Inflammatory macrophage treated with lipopolysaccharide for 4 hours (primary cell): ENCODE measurements at regions not wholly inside any gene's neighbourhood (a gene's known extent, or its start where the extent isn't known, plus 50 kb on each side); places are given as distances from the start of the nearest gene placed in this dataset.

Experiments
- DNase-seq: peaks from one replicate; pipeline ENCODE4 v3.0.0-alpha.2; 2020

DNA sequence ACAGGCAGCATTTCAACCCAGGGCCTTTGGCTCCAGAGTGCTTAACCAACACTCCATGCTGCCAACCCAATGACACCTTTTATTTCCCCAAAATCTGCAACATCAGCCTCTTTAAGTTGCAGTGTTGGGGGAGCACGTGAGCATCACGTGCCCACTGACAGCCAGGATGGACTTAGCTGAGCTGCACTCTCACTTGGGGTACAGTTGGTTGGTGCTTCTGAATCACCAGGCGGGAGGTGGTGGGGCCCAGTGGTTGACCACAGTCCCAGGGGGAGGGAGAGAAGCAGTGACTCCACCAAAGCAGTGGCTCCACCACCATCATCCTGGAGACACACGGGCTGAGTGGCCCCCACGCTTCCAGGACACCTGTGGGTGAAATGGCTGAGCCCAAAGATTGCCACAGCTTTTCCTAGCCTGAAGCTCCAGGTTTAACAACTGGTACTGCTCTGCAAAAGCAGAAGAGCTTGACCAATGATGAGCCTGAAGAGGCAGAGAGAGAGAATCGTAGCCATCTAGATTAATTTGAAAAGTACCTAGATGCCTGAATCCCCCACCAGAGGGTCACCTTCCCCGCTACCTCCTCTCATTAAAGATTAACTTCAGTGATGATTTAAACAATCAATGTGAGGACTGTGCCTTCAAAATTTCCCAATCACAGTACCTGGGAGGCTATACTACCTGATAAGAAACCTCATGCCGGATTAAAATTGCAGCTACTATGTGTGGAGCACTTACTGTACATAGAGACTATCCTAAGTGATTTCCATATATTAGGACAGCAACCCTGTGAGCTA is 193.8 kb downstream of the FOXO1 start:
- no peak for DNase-seq

DNA sequence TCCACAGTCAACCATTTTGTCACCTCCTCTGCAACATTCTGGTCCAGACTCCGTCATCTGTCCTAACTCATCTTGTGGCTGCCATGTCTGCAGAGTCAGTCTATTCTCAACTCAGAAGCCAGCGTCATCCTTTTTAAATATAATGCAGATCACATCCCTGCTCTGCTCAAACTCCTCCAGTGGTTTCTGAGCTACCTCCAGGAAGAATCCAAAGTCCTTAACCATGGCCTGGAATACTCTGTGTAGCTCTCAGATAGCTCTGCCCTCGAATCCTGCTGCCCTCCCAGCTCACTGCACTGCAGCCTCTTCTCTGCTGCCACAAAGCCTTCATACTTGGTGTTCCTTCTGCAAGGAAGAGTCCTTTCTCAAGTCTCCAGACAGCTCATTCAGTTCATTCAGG is 190.8 kb downstream of the FOXO1 start:
- DNase-seq: no peak

DNA sequence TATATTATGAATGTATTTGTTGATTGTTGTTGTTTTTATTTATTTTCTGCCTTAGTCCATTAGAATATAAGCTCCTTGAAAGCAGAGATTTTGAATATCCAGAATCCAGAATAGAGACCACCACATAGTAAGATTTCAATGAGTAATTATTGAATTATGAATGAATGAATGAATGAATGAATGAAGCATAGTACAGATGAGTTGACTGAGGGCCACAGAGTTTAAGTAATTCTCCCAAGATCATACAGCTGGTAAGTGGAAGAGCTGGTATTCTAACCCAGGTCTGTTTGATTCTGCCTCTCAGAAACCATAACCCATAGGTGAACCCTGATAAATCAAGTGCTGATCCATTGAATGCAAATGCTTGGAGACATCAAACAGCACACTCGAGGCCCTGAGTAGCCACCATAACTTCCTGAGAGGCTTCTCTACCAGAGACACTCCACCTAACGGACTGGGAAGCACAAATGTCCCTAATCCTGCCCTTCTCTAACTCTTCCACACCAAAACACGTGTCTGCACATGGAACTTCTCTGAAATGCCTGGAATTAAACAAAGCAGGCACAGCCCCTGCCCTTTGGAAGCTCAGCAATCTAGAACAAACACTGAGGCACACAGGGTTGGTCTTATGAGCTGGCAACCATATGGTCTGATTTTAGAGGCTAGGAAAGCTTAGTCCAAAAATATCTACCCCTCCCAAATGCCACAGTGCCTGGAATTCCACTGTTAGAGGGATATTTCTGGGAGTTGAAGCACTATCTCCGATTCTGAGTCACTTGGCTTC is 190.1 kb downstream of the FOXO1 start:
- DNase-seq: no peak

DNA sequence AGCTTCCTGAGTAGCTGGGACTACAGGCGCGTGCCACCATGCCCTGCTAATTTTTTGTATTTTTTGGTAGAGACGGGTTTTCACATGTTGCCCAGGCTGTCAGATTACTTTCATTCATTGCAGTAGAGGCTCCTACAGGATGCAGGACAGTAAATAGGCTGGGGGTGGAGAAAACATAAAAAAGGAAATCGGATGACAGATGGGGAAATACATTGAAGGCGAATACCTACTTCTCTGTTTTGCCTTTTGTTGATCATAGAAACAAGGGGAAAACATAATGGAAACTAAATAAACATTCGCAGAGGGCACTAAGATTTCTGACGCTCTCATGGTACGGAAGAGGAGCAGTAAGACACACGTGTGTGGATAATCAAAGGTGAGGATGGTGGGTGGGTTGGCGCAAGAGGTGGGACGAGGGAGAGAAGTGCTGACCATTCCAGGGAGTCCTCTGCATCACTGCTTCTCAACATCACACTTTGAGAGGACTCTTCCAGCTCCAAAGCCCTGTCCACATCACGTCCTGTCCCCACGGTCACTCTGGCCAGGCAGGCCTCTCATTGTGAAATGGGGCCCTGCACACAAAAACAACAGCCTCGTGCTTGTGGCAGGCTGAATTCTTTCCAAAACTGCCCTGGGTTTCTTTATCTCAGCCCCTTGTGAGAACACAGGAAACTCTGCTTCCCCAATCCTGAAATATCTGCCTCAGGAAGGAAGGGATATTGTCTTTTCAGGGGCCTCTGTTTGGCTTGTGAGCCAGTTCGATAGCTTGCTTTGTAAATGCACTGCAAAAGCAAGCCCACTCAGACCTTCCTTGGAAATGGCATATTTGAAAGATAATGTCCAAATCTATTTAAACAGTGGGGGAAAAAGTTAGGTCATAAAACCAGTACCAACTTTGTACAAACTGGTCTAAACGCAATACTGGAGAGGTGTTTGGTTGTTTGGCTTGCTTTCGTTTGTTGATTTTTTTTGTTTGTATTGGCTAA is 188.5 kb downstream of the FOXO1 start:
- DNase-seq: peak; percentile 69

DNA sequence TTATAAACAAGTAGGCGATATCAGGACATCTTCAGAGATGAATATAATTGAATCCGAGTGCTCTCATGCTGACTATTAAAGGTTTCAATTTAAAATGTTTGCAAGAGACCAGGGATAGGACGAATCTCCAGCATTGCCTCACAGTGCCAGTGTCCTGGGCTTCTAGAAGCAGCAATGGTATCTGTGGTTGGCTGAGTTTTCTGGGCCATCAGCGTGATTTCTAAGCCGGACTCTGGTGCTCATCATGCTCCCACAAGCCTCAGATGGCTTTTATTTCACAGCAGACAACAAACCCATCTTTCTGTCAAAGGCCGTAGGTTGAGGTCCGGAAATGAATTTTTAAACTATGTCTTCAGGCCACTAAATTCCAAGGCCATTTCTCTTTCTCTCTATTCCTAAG is 187.7 kb downstream of the FOXO1 start:
- DNase-seq: no peak

DNA sequence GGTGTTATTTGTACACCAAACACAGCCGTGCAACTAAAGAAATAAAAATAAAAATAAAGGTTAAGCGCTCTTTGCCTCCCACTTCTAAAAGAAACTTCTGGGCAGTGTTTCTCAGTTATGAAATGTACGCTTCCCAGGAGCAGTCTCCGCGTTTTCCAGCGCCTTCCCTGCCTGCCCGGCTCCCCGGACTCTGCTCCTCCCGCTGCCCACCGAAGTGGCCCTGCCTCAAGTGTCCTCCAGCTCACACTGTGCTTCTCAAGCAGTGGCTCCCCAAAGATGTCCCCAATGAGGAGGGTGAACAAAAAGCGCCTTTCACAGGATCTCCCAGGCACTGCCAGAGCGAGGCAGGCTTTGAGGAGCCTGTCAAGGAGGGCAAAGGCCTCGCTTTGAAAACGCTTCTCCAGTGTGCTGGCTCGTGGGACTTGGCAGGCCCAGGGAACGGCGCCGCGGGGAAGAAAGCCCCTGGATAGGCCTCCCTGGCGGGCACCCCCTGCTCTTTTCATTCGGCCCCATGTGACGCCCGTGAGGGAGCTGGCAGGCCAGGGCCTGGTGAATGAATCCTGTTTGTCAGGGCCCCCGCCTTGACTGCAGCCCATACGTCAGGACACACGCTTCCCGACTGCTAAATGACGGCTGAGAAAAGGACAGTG is 187.1 kb downstream of the FOXO1 start:
- no peak for DNase-seq

DNA sequence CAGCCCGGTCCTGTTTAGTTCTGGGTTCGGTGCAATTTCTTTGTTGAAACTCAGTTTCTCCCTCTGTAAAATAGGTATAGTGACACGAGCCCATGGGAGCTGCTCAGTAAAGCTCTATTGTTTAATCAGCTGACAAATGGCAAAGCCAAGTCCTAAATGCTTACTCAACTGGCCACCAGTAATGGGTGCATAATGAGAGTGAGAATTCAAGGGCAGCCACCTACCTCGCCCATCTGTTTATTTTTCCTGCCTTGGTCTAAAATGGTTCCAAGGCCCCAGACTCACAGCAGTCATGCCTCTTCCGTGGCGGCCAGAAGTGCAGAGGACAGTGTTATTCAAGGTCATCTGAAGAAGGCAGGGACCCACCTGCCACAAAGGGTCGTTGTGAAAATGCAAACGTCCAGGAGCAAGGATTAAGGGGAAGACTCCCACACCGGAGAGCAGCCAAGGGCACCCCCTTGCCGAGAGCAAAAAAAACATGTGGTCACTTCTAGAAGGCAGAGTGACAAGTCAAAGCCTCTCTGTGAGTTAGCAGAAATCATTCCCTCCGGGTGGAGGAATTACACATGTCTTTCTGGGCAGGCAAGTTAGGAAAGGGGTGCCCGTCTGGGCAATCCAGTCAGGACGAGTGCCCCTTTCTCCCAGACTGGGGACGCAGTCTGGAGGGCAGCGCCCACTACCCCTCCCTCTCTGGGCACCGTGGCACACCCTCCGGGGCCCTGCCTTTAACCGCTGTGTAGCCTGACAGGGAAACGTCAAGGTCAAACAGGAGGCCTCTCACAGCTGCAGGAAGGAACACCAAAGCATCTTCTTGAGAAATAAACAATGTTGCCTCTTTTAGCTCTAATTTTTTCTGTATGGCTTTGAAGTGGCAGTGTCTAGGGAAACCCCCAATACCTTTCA is 186.2 kb downstream of the FOXO1 start:
- no peak for DNase-seq

DNA sequence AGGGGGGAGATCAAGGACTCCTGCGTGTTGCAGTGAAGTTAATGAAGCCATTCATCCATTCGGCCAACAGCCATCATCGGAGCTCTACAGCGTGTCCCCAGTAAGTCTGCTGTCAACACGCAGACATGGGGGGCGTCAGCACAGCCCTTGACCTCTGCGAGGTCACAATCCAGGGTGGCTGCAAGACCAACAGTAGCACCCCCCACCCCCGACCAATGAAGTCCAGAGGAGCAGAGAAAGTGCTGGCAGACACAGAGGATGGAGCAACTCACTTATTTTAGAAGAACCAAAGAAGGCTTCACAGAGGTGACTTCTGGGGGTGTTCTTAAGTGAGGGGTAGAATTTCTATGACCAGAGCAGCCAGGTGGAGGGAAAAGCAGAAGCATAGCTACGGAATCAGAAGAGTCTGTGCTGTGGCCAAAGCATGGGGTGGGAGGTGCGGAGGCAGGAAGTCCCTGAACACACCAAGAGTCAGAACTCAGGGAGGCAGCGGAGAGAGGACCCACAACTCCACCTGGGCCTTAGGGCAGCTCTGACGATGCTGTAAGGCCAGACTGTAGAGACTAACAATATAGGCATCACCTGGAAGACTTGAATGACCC is 185.4 kb downstream of the FOXO1 start:
- DNase-seq: no peak

DNA sequence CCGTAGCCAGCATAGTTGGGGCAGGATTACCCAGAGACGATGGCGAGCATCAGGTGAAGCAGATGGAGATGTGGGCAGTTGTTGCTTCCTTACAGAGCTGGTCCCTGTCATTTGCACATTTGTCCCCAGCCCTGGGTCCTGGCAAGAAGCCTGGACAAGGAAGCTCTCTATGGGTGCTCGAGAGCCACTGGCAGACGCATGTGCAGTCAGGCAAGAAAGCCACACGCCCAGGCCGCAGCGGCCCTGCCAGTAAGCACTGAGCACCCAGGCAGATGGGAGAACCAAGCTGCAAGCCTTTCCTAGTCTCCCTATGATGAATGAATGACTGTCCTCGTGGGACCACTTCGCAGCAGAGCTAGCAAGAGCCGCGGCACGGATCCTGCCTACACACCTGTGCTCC is 182.8 kb downstream of the FOXO1 start:
- DNase-seq: no peak

DNA sequence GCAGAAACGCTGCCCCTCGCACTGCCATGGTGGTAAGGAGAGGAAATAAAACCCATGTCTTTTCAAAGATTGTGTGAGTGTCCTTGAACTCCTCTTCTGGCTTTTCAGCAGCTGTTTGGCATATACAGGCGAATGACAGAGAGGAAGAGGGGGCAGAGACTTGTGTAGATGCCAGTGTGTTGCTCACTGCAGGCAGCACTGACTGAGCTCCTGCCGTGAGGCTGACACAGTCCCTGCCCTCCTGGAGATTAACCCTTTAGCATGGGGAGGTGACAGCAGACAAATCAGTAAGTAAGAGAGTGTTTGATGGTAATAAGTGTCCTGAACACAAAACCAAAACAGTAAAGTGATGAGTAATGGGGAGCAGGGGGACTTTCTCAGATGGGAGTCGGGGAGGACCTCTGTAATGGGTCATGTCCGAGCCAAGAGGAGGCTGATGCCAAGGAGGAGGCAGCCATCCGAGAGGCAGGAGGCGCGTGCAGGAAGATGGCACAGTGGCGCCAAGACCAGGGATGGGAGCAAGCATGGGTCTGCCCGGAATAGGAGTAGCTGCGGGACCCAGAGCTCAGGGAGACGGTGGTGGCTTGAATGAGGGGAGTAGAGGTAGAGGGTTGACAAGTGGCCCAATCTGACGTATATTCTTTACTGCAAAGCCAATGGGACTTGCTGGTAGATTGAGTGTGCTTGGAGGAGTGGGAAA is 182.2 kb downstream of the FOXO1 start:
- no peak for DNase-seq

DNA sequence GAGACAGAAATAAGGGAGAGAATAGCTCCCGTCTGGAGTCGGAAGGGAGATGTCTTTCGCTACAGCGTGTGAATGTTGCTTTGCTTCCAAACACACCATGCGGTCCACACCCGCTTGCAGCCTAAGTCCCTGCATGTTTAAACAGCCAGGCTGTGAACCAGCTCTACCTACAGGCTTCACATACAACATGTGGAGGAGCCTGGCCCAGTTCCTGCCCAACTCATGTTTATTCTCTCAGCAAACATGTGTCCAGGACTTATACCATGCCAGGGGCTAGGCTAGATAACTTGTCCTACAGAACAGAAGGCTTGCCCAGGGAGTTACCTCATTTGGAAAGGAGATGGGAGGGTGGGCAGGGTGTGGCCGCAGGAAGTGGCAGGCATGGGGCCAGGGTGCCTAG is 181.5 kb downstream of the FOXO1 start:
- no peak for DNase-seq

DNA sequence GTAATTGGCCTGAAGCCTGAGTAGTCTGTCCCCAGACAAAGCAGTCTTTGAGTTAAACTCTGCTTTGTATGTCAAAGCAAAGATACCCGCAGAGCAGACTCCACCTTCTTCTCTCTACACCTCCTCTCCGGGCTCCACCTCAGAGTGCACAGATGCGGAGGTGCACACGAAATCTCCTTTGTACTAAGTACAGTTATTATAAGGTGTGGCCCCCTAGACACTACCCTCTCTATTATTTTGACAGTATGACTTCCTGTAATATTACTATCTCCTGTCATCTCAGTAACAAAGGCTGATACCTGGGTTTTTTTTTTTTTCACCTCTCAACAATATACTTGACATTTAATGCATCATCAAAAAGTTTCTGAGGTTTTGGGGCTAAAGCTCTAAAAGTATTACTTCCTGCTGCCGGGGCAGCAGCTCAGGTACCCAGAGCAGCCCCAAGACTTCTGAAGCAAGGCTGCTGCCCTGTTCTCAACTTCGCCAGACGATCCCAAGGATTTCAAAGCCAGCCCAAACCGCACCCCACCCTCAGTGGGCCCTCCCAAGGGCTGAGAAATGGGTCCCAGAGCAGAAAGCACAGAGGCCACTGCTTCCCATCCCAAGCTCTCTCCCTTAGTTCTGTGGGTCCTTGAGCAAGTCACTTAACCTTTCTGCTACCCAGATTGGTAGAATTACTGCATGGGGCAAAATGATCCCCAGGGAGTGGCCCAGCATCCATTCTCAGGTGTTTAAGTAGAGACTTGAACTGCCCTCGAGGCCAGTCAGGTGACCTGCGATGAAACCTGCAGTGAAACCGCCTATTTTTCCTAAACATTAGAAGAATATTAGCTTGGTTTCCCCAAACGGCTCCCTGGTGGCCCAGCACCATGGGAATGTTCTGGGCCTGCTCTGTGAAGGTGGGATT is 180.6 kb downstream of the FOXO1 start:
- DNase-seq: no peak

DNA sequence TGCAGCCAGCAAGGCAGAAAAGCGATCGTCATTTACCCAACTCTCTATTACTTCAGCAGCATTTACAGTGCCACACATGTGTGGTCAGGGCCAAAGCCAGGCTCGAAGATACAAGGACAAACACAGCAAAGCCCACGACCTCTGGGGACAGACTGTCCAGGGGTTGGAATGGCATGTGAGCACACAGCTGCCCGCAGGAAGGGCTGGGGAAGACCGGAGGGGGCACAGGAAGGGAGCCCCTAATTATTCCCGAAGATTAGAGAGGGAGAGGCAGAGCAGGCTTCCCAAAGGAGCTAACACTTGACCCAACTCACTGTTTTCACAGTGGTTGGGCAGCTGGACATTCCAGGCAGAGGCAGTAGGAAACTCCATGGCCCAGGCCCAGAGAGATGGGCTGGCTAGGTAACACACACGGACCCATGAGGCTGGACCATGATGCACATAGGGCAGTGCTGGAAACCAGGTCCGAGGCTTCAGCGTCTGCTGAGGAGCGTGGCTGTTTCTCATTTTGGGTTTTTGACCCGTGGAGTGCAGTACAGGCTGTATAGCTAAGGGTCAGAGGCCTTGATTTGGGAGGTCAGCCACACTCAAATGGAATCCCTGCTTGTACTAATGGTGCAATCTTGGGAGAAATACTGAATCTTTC is 179.8 kb downstream of the FOXO1 start:
- no peak for DNase-seq

DNA sequence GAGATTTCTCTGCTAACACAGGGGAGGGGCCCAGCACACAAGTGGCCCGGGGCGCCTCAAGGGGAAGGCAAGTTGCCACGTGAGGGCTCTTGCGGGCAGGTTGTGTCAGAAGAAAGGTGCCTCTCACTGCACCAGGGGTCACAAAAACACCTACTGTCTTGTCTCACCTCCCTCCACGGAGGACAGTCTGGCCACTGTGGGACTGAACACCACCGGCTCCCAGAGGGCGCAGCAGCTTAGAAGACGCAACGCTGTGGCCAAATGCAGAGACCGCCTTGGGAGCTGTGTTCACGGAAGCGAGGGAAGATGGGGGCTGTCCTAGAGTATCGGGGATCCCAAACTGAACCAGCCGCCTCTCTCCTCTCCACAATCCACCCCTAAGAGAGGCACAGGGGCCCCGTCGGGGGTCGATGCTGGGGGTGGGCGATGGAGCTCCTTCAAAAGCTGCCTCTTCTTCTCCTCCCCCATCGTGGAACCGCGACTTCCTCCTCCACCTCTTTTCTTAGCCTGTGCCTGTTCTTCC is 177.5 kb downstream of the FOXO1 start:
- DNase-seq: no peak

DNA sequence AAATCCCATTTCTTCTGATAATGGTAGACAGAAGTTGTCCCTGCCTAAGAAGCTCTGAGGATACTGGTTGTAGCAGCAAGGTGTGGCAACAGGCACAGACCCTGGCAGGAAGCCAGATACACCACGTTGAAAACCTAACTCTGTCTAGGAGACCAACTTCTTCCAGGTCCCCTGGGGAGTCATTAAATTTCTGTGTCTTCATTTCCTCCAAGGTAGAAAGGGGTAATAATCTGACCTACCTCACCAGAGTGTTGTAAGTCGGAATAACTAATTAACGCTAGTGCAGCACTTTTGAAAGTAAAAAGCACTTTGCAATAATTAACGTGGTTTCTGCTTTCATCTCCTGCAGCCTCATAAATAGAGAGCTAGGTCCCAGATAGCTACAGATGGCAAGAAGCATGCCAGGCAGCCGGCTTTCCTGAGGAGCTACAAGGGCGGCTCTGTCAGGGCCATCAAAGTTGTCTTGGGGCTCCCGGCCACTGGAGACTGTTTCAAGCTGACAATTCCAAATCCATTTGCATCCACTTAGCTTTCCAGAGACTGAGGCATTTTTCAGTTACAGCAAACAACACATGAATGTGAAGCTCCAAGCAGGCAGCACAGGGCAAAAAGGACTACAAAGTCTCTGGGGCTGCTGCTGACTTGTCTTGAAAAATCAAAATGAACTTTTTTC is 176.2 kb downstream of the FOXO1 start:
- no peak for DNase-seq

DNA sequence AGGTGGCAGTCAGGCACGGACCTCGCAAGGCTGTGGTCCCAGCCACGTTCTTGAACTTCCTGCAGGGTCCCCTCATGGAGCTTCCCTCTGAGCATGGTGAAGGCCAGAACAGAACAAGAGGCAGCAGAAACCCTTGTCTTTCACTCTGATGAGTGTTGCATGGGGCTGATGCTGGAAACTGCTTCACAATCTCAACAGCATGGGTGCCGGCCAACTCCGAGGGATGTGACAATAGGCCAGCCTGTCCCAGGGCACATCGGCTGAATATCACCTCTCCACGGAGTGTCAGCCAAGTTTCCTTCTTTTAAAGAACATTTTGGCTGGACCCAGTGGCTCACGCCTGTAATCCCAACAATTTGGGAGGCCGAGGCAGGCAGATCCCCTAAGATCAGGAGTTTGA is 173.9 kb downstream of the FOXO1 start:
- DNase-seq: no peak

DNA sequence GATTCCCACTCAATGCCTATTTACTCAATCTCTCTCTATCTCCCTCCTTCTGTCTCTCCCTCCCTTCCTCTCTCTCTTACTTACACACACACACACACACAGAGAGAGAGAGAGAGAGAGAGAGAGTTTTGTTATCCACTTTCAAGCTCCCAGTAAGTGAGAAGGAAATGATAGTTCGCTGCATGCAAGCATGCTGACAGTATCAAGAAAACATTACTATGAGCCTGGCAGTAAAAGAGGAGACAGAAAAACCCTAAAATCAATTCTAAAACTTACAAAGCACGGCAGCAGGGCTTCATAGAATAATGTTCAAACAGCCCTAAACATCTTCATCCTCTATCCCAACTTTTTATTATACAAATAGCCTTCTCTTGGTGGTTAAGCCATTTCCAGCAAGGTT is 171.9 kb downstream of the FOXO1 start:
- DNase-seq: no peak
